ENCODE measurements at regions not wholly inside any gene's neighbourhood (a gene's known extent, or its start where the extent isn't known, plus 50 kb on each side); places are given as distances from the start of the nearest gene placed in this dataset.

GRCh38 chr18:60248336-60249330 is 123.9 kb downstream of the MC4R start:
- no peak for DNase-seq (ENCODE audit: low spot score)
- Histone ChIP-seq H3K9me3 (ENCODE audit: low read depth) (no peaks in the 10 kb centered on the region), H4K20me1 (ENCODE audit: insufficient read depth, poor library complexity, severe bottlenecking) (no peaks in the 10 kb centered on the region), H3K79me2 (no peaks in the 10 kb centered on the region), H3K4me2 (no peak overlapping the region), H3K4me3 (no peak overlapping the region), H2AFZ (no peak overlapping the region), H3K27me3 (no peaks in the 10 kb centered on the region), H3K36me3 (replicated peaks; ENCODE audit: insufficient read depth, low read depth) (no peaks in the 10 kb centered on the region), H3K4me1 (ENCODE audit: insufficient read depth) (no peaks in the 10 kb centered on the region), H3K9me2 (replicated peaks; ENCODE audit: insufficient read depth) (no peaks in the 10 kb centered on the region), H3K27ac (no peak overlapping the region)
- 91% methylated on average over 2 of the region's 2 CpGs for WGBS (ENCODE audit: low lambda C conversion rate, missing lambda C conversion rate)
- TF ChIP-seq EZH2 (IDR thresholded peaks at IDR 0.05; ENCODE audit: borderline replicate concordance) (no peak), CTCF (IDR thresholded peaks at IDR 0.05; ENCODE audit: poor library complexity) (no peak), EZH2phosphoT487 (IDR thresholded peaks at IDR 0.05; ENCODE audit: low read depth, severe bottlenecking, unreplicated experiment) (no peak)

GRCh38 chr18:60247103-60247502 is 125.5 kb downstream of the MC4R start:
- H3K79me2 ChIP-seq = no peaks in the 10 kb centered on the region
- WGBS (ENCODE audit: low lambda C conversion rate, missing lambda C conversion rate) = 89% methylated on average over 3 of the region's 3 CpGs
- no peak overlapping the region for H2AFZ ChIP-seq
- no peak overlapping the region for H3K4me3 ChIP-seq
- no peaks in the 10 kb centered on the region for H3K4me1 ChIP-seq (ENCODE audit: insufficient read depth)
- DNase-seq (ENCODE audit: low spot score) = no peak
- no peak for TF ChIP-seq EZH2phosphoT487 (IDR thresholded peaks at IDR 0.05; ENCODE audit: low read depth, severe bottlenecking, unreplicated experiment)
- TF ChIP-seq CTCF (IDR thresholded peaks at IDR 0.05; ENCODE audit: poor library complexity) = no peak
- no peak for TF ChIP-seq EZH2 (IDR thresholded peaks at IDR 0.05; ENCODE audit: borderline replicate concordance)
- H3K4me2 ChIP-seq = no peak overlapping the region
- no peaks in the 10 kb centered on the region for H3K9me2 ChIP-seq (replicated peaks; ENCODE audit: insufficient read depth)
- H3K9me3 ChIP-seq (ENCODE audit: low read depth) = no peaks in the 10 kb centered on the region
- H4K20me1 ChIP-seq (ENCODE audit: insufficient read depth, poor library complexity, severe bottlenecking) = no peaks in the 10 kb centered on the region
- no peaks in the 10 kb centered on the region for H3K27me3 ChIP-seq
- H3K27ac ChIP-seq = no peak overlapping the region
- H3K36me3 ChIP-seq (replicated peaks; ENCODE audit: insufficient read depth, low read depth) = no peaks in the 10 kb centered on the region

GRCh38 chr18:60246606-60247005 is 126.0 kb downstream of the MC4R start:
- Histone ChIP-seq H3K9me3 (ENCODE audit: low read depth) (no peaks in the 10 kb centered on the region), H3K27ac (no peak overlapping the region), H4K20me1 (ENCODE audit: insufficient read depth, poor library complexity, severe bottlenecking) (no peaks in the 10 kb centered on the region), H3K9me2 (replicated peaks; ENCODE audit: insufficient read depth) (no peaks in the 10 kb centered on the region), H3K4me3 (no peak overlapping the region), H3K79me2 (no peaks in the 10 kb centered on the region), H3K27me3 (no peaks in the 10 kb centered on the region), H3K36me3 (replicated peaks; ENCODE audit: insufficient read depth, low read depth) (no peaks in the 10 kb centered on the region), H3K4me1 (ENCODE audit: insufficient read depth) (no peaks in the 10 kb centered on the region), H2AFZ (no peak overlapping the region), H3K4me2 (no peak overlapping the region)
- TF ChIP-seq EZH2 (IDR thresholded peaks at IDR 0.05; ENCODE audit: borderline replicate concordance) = no peak
- TF ChIP-seq CTCF (IDR thresholded peaks at IDR 0.05; ENCODE audit: poor library complexity) = no peak
- no peak for TF ChIP-seq EZH2phosphoT487 (IDR thresholded peaks at IDR 0.05; ENCODE audit: low read depth, severe bottlenecking, unreplicated experiment)
- WGBS (ENCODE audit: low lambda C conversion rate, missing lambda C conversion rate) = 84% methylated on average over 1 of the region's 1 CpG
- no peak for DNase-seq (ENCODE audit: low spot score)
